ENCODE measurements at regions not wholly inside any gene's neighbourhood (a gene's known extent, or its start where the extent isn't known, plus 50 kb on each side); places are given as distances from the start of the nearest gene placed in this dataset.

DNA sequence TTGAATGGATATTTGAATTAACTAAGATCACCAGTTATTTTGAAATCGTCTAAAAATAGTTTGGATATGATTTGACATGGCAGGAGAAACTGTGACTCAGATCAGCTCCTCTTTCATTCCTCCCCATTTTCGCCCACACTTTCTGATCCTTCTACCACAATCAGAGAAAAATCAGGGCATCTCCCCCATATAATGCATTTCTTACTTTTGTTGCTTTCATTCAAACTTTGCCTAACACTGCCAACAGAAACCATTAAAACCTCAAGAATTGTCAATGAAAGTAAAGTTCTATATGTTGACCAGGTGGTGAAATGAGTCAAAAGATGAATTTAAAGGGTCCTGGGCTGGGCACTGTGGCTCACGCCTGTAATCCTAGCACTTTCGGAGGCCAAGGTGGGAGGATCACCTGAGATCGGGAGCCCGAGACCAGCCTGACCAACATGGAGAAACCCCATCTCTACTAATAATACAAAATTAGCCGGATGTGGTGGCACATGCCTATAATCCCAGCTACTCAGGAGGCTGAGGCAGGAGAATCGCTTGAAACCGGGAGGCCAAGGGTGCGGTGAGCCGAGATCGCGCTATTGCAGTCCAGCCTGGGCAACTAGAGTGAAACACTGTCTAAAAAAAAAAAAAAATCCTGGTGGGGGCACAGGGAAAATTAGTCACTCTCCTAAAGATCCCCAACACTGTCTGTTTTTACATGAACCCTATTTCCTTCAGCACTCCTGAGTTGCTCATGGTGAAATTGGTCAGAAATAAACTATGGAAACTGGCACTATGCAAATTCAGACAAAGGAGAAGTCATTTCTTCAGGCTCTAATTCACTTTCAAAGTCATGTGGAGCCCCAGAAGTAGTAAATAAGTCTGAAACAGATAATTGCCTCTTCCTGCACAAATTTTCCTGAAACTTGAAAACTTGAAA is 122.8 kb upstream of the NOCT start:
- peaks cover 18% of the 10 kb centered on the region for H3K4me1 Mint-ChIP-seq (ENCODE audit: low read depth)
- H3K27ac Mint-ChIP-seq: peak overlapping the region; percentile 4
- peaks cover 38% of the 10 kb centered on the region for H3K27me3 Mint-ChIP-seq
- no peaks in the 10 kb centered on the region for H3K36me3 Mint-ChIP-seq (ENCODE audit: low read depth)
- H3K4me3 Mint-ChIP-seq: no peak overlapping the region
- no peak for DNase-seq
- H3K9me3 Mint-ChIP-seq: no peaks in the 10 kb centered on the region

- DNase-seq: no peak
- Mint-ChIP-seq H3K36me3 (ENCODE audit: low read depth) (no peaks in the 10 kb centered on the region), H3K27ac (no peak overlapping the region), H3K27me3 (peaks cover 41% of the 10 kb centered on the region), H3K4me1 (ENCODE audit: low read depth) (peaks cover 15% of the 10 kb centered on the region), H3K4me3 (no peak overlapping the region), H3K9me3 (no peaks in the 10 kb centered on the region)
These were observed 124.0 kb upstream of the NOCT start for GRCh38 chr4:138891631-138892031.

- Mint-ChIP-seq H3K27ac (no peak overlapping the region), H3K27me3 (peaks cover 39% of the 10 kb centered on the region), H3K36me3 (ENCODE audit: low read depth) (no peaks in the 10 kb centered on the region), H3K4me1 (ENCODE audit: low read depth) (peaks cover 15% of the 10 kb centered on the region), H3K4me3 (no peak overlapping the region), H3K9me3 (no peaks in the 10 kb centered on the region)
- DNase-seq: no peak
These were observed 124.5 kb upstream of the NOCT start for GRCh38 chr4:138890891-138891570.

- no peak for DNase-seq
- peaks cover 34% of the 10 kb centered on the region for H3K27me3 Mint-ChIP-seq
- H3K9me3 Mint-ChIP-seq: no peaks in the 10 kb centered on the region
- H3K36me3 Mint-ChIP-seq (ENCODE audit: low read depth): no peaks in the 10 kb centered on the region
- H3K4me1 Mint-ChIP-seq (ENCODE audit: low read depth): peaks cover 15% of the 10 kb centered on the region
- H3K27ac Mint-ChIP-seq: no peak overlapping the region
- H3K4me3 Mint-ChIP-seq: no peak overlapping the region
These were observed 126.4 kb upstream of the NOCT start for GRCh38 chr4:138889216-138889615.

DNA sequence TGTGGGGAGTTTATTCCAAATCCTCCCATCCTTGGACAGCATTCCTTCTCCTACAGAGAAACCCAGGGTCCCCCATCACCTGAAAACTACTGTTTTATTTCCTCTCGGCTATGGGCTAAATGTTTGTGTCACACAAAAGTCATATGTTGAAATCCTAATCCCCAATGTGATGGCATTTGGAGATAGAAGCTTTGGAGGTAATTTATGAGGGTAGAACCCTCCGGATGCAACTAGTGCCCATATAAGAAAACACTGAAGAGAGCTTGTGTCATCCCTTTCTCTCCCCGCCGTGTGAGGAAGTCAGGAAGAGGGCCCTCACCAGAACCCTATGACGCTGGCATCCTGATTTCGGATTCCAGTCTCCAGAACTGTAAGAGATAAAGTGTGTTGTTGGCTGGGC is 127.8 kb upstream of the NOCT start:
- H3K9me3 Mint-ChIP-seq: no peaks in the 10 kb centered on the region
- H3K36me3 Mint-ChIP-seq (ENCODE audit: low read depth): no peaks in the 10 kb centered on the region
- no peak overlapping the region for H3K27ac Mint-ChIP-seq
- H3K4me3 Mint-ChIP-seq: no peak overlapping the region
- DNase-seq: no peak
- peaks cover 34% of the 10 kb centered on the region for H3K27me3 Mint-ChIP-seq
- H3K4me1 Mint-ChIP-seq (ENCODE audit: low read depth): peaks cover 11% of the 10 kb centered on the region

GRCh38 chr4:138887341-138887740 is 128.2 kb upstream of the NOCT start:
- no peaks in the 10 kb centered on the region for H3K9me3 Mint-ChIP-seq
- H3K36me3 Mint-ChIP-seq (ENCODE audit: low read depth): no peaks in the 10 kb centered on the region
- H3K4me1 Mint-ChIP-seq (ENCODE audit: low read depth): peaks cover 7% of the 10 kb centered on the region
- H3K27me3 Mint-ChIP-seq: peaks cover 34% of the 10 kb centered on the region
- no peak overlapping the region for H3K4me3 Mint-ChIP-seq
- H3K27ac Mint-ChIP-seq: no peak overlapping the region
- no peak for DNase-seq

GRCh38 chr4:138879757-138880156 is 135.8 kb upstream of the NOCT start:
- Mint-ChIP-seq H3K27me3 (peaks cover 3% of the 10 kb centered on the region), H3K9me3 (peaks cover 2% of the 10 kb centered on the region), H3K27ac (no peak overlapping the region), H3K36me3 (ENCODE audit: low read depth) (no peaks in the 10 kb centered on the region), H3K4me1 (ENCODE audit: low read depth) (no peaks in the 10 kb centered on the region), H3K4me3 (no peak overlapping the region)
- no peak for DNase-seq

DNA sequence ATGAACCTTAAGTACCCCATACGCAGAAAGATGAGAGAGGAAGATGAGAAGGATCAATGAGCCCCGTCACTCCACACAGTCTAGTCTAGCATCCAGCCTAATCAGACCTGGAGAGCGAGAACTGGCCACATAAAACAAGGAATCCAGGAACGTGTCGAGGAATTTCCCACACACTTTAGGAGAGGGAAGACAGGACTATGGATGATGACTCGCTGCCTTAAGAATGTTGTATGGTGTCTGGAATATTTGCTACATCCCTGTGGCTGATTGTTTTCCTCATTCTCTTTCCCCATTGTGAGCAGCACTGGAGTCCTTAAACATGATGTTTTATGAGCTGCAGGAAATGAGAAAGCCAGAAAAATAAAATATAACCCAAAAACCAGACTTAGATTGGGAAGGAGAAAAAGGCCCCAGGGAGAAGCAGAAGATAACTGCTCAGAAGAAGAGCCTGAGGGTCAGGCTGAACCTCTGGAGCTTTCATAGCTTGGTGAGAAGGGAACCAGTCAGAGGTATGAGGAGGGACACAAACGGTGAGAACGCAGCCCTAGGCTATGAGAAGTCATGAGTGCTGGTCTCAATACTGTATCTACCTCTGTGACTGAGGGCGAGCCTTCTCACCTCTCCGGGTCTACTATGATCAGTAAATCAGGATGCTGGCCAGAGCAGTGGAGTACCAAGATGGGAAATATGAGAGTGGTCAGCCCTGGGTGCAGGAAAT is 139.5 kb upstream of the NOCT start:
- Mint-ChIP-seq H3K4me1 (ENCODE audit: low read depth) (no peaks in the 10 kb centered on the region), H3K4me3 (no peak overlapping the region), H3K27ac (no peak overlapping the region), H3K9me3 (peaks cover 2% of the 10 kb centered on the region), H3K27me3 (peaks cover 12% of the 10 kb centered on the region), H3K36me3 (ENCODE audit: low read depth) (no peaks in the 10 kb centered on the region)
- no peak for DNase-seq

GRCh38 chr4:138871555-138871875 is 144.1 kb upstream of the NOCT start:
- H3K27ac Mint-ChIP-seq: no peak overlapping the region
- no peak for DNase-seq
- H3K36me3 Mint-ChIP-seq (ENCODE audit: low read depth): no peaks in the 10 kb centered on the region
- no peaks in the 10 kb centered on the region for H3K4me1 Mint-ChIP-seq (ENCODE audit: low read depth)
- H3K4me3 Mint-ChIP-seq: no peak overlapping the region
- no peaks in the 10 kb centered on the region for H3K9me3 Mint-ChIP-seq
- H3K27me3 Mint-ChIP-seq: peaks cover 23% of the 10 kb centered on the region

GRCh38 chr4:138870737-138871554 is 144.6 kb upstream of the NOCT start:
- peak; percentile 52 for DNase-seq
- Mint-ChIP-seq H3K27ac (no peak overlapping the region), H3K4me3 (no peak overlapping the region), H3K4me1 (ENCODE audit: low read depth) (no peaks in the 10 kb centered on the region), H3K9me3 (no peaks in the 10 kb centered on the region), H3K36me3 (ENCODE audit: low read depth) (no peaks in the 10 kb centered on the region), H3K27me3 (peaks cover 20% of the 10 kb centered on the region)

GRCh38 chr4:138869631-138870030 is 145.9 kb upstream of the NOCT start:
- Mint-ChIP-seq H3K36me3 (ENCODE audit: low read depth) (no peaks in the 10 kb centered on the region), H3K27me3 (peaks cover 20% of the 10 kb centered on the region), H3K4me1 (ENCODE audit: low read depth) (peaks cover 3% of the 10 kb centered on the region), H3K27ac (no peak overlapping the region), H3K9me3 (no peaks in the 10 kb centered on the region), H3K4me3 (no peak overlapping the region)
- DNase-seq: no peak

DNA sequence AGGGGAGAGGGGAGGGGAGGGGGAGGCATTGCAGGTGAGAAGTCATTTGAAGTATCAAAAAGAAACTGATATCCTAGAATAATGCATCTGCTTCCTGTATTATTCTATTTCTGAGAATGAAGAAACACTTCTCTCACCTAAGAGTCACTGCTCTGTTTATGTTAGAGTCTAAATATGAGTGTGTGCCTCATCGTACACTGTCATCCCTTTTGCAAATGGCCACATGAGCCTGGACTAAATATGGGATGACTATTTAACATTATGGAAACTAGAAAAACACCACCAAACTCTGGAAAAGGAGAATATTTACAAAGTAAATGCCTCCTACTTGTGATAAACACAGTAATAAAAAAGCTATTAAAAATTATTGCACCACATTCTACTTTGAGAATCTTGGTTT is 146.4 kb upstream of the NOCT start:
- Mint-ChIP-seq H3K4me3 (no peak overlapping the region), H3K9me3 (no peaks in the 10 kb centered on the region), H3K36me3 (ENCODE audit: low read depth) (no peaks in the 10 kb centered on the region), H3K27ac (no peak overlapping the region), H3K4me1 (ENCODE audit: low read depth) (peaks cover 3% of the 10 kb centered on the region), H3K27me3 (peaks cover 20% of the 10 kb centered on the region)
- no peak for DNase-seq

- H3K36me3 Mint-ChIP-seq (ENCODE audit: low read depth): no peaks in the 10 kb centered on the region
- H3K4me1 Mint-ChIP-seq (ENCODE audit: low read depth): peaks cover 3% of the 10 kb centered on the region
- no peak overlapping the region for H3K27ac Mint-ChIP-seq
- DNase-seq: no peak
- H3K9me3 Mint-ChIP-seq: no peaks in the 10 kb centered on the region
- no peak overlapping the region for H3K4me3 Mint-ChIP-seq
- peaks cover 18% of the 10 kb centered on the region for H3K27me3 Mint-ChIP-seq
These were observed 147.0 kb upstream of the NOCT start for GRCh38 chr4:138868562-138868961.

DNA sequence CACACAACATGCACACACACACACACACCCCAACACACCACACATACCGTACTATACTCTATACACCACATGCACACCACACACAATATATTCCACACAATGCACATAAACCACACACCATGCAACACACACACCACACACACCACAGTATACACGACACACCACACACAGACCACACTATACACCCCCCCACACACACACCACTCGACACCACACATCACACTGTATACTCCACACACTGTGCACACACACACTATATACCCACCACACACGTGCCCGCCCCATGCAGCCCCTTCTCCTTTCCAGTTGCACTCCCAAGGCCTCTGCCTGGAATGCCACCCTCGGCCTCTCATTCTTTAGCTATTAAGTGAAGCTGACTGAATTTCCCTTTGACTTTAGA is 148.2 kb upstream of the NOCT start:
- Mint-ChIP-seq H3K27ac (no peak overlapping the region), H3K4me1 (ENCODE audit: low read depth) (peaks cover 3% of the 10 kb centered on the region), H3K4me3 (no peak overlapping the region), H3K9me3 (no peaks in the 10 kb centered on the region), H3K27me3 (peaks cover 19% of the 10 kb centered on the region), H3K36me3 (ENCODE audit: low read depth) (no peaks in the 10 kb centered on the region)
- no peak for DNase-seq
